HFF-Myc (cell line): ENCODE measurements at regions not wholly inside any gene's neighbourhood (a gene's known extent, or its start where the extent isn't known, plus 50 kb on each side); places are given as distances from the start of the nearest gene placed in this dataset.
A peak's percentile ranks its signal among the peaks of the same experiment; 100 is the strongest.

ENCODE experiments used
- DNase-seq: peaks from one replicate; pipeline ENCODE4 v3.0.0-alpha.2; 2011; ENCODE audit warnings: low read depth; ENCODE audit errors: extremely low read depth
- H3K4me3 ChIP-seq: replicated peaks from 2 replicates; pipeline ENCODE4 v1.5.1; 2011; ENCODE audit warnings: low read depth, mild to moderate bottlenecking, control low read depth, low read length
- TF ChIP-seq, protein P1 (sequence below): IDR thresholded peaks from 2 replicates; pipeline ENCODE4 v1.5.1; 2012; ENCODE audit warnings: mild to moderate bottlenecking, low read depth, low read length, control low read depth; ENCODE audit errors: missing control alignments

DNA sequence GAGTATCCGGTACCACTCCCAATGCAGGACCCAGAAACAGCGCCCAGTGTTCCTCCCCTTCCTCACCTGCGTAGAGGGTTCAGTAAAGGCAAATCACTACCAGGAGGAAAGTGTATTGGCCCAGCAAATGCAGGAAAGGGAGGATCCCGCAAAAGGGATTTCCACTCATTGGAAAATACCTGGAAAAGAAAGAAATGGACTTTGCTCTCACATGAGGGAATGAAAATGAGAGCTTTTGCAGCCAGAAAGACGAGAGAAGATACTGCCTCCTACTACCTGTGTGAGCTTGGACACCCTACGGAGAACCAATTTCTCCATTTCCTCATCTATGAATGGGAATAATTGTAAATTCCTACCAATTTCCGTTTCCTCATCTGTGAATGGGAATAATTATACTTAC lies 184.1 kb upstream of the PPARGC1A start:
- DNase-seq, result no peak
- no peak overlapping the region for H3K4me3 ChIP-seq
- TF ChIP-seq, protein P1, sequence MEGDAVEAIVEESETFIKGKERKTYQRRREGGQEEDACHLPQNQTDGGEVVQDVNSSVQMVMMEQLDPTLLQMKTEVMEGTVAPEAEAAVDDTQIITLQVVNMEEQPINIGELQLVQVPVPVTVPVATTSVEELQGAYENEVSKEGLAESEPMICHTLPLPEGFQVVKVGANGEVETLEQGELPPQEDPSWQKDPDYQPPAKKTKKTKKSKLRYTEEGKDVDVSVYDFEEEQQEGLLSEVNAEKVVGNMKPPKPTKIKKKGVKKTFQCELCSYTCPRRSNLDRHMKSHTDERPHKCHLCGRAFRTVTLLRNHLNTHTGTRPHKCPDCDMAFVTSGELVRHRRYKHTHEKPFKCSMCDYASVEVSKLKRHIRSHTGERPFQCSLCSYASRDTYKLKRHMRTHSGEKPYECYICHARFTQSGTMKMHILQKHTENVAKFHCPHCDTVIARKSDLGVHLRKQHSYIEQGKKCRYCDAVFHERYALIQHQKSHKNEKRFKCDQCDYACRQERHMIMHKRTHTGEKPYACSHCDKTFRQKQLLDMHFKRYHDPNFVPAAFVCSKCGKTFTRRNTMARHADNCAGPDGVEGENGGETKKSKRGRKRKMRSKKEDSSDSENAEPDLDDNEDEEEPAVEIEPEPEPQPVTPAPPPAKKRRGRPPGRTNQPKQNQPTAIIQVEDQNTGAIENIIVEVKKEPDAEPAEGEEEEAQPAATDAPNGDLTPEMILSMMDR, result no peak

DNA sequence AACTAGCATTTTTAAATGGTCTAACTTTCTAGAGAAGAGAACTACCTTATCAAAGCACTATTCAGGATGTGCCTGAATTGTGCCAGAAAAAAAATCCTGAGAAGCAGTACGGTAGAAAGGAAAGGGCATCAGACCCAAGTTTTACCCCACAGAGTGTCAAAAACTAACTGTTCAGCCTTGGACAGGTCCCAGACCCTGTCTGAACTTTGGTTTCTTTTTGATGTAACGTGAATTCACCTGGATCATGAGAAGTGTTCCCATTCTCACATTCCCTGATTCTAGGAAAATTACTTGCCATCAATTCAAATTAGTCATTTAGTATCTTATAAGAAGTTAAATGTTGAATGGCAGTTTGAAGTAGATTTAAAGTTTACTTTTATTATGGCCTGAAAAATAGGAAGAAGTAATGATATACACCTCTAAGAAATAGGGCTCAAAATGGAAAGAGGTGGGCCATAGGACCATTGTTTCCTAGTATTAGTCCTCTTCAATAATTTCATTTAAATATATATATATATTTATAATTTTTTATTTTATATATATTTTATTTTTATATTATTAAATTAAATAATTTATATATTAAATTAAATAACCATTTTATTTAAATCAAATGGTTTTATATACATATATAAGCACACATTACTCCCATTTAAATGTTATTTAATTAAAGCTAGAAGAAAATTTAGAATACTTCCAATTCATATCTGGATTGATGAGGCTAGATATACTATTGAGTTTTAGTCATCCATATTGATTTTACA lies 181.9 kb upstream of the PPARGC1A start:
- no peak overlapping the region for H3K4me3 ChIP-seq
- DNase-seq, result no peak
- TF ChIP-seq, protein P1, result no peak

DNA sequence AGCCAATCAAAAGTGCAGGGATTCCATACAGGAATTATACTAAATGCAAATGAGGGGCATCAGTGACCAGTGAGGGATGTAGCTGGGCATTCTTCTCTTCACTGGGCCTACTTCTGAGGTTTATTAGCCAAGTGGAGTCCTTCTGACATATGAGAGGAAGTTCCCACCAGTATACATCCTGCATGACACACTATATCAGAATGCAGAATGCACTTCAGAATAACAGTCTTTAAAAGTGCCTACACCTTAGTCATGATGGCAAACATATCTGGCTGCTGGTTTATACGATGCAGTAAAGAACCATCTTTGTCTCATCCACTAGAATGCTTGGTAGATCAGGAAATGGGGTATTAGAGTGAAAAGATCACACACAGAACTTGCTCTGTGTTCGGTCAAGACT lies 180.3 kb upstream of the PPARGC1A start:
- DNase-seq, result peak; percentile 69
- H3K4me3 ChIP-seq, result no peak overlapping the region
- TF ChIP-seq, protein P1, result no peak

DNA sequence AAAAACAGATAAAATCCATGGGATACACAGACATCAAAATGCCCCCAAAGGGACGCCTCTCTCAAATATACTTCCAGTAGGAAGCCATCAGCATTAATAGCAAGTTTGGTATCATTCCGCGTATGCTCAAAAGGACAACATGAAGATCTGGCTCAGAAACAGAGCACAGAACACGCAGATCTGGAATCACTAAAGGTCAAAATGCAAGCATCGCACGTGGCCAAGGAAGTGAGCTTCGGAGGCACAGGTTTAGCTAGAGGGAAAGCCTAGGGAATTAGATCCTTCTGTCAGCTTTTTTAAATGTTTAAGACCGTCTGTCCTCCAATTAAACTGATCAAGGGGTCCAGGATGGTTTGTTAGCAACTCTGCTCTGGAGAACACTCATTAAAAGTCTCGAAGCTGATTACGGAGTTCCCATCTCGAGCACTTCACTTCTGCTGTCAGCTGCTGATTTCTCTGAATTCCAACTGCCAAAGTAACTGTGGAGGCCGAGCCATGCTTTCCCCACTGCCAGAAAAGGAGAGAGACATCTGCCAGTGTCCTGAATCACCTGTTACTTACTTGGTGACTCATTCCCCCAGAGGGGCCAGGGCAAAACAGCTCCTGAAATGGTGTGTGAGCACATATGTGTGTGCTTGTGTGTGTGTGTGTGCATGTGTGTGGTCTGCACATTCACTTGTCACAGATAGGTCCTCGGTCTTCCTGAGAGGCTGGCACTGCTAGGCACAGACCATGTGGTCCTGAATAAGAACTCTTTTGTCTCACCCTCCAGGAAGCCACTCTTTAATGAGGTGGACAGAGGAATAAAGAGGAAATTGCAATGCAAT lies 177.7 kb upstream of the PPARGC1A start:
- peak; percentile 67 for DNase-seq
- TF ChIP-seq, protein P1, result no peak
- no peak overlapping the region for H3K4me3 ChIP-seq

DNA sequence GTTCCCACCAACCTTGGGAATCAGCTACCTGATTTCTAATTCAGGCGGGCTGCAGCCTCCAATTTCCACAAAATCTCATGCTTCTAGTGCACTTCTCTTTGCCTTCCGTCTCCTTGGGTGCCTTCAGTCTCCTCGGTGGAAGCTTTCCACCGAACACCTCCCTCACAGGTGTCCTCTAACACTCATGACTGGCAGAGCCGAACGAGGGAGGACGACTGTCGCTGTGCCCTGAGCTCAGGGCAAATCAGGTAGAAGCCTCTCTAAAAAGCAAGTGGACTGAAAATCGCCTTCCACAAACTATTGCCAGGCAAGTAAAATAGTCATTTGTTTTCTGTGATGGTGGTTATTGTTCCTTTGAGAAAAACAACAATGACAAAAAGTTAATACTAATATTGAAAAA lies 176.1 kb upstream of the PPARGC1A start:
- TF ChIP-seq, protein P1, result no peak
- no peak overlapping the region for H3K4me3 ChIP-seq
- no peak for DNase-seq

DNA sequence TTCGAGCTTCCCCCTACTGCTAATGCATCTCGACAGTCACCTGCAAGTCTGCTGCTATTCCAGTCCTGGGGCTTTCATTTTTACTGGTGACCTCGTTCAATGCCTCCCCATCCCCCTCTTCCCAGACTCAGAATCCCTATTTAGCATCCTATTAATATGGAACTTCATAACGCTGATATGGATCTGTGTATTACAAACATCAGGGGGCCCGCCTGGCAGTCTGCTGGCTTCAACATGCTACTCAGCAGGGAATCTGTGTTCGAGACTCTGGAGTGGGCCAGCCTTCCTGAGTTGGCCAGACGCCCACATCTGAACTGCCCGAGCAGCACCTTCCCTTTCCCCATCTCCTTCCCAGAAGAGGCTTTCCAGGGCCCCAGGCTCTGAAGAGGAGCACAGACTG lies 173.9 kb upstream of the PPARGC1A start:
- DNase-seq, result no peak
- TF ChIP-seq, protein P1, result no peak
- no peak overlapping the region for H3K4me3 ChIP-seq
